GM21367 (cell line): ENCODE measurements at regions not wholly inside any gene's neighbourhood (a gene's known extent, or its start where the extent isn't known, plus 50 kb on each side); places are given as distances from the start of the nearest gene placed in this dataset.

Source experiments
- ATAC-seq: cut with Tn5 transposase; IDR thresholded peaks from one replicate; pipeline ENCODE4 v1.9.1; 2021; ENCODE audit not compliant: unreplicated experiment

GRCh38 chr20:11076434-11077105, 402.8 kb upstream of the JAG1 start:
- no peak for ATAC-seq

- ATAC-seq = no peak
Observed at GRCh38 chr20:11077226-11077625, 403.4 kb upstream of the JAG1 start.

DNA sequence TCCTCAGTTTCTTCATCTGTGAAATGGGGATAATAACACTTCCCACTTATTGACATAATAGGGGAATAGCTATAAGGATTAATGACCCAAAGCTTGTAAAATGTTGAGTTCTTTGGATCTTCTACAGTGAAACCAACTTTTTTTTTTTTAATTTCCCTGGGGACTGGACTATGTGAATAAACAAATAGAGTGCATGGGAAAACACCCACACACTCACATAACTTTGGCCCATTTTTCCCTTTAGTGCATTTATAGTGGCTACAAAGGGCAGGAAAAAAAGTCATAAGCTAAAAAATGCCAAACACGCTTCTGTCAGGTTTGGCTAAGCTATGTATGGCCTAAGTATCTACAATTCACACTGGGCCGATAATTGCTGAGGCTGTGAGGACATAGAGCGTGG, 406.2 kb upstream of the JAG1 start:
- no peak for ATAC-seq

GRCh38 chr20:11080781-11081377, 407.1 kb upstream of the JAG1 start:
- no peak for ATAC-seq

DNA sequence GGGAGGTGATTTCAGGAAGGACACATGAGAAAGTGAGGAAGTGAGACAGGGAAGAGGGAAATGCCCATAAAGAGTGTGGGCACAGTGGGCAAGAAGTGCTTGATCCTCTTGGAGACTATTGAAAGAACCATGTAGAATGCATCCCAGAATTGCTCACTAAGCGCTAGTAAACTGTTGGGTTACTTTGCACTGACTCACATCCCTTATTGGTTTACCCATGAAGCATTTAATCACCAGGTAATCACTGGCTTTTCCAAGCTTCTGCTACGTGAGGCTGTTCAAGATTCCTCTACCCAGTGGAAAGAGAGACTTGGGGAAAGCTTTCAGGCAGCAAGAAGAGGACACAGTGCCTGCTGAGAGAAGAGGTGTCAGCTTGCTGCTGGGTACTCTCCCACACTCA, 410.0 kb upstream of the JAG1 start:
- no peak for ATAC-seq

GRCh38 chr20:11084508-11084907, 410.7 kb upstream of the JAG1 start:
- ATAC-seq = no peak

- no peak for ATAC-seq
Observed at GRCh38 chr20:11086970-11087369, 413.2 kb upstream of the JAG1 start.

GRCh38 chr20:11090751-11091150, 417.0 kb upstream of the JAG1 start:
- ATAC-seq = no peak

DNA sequence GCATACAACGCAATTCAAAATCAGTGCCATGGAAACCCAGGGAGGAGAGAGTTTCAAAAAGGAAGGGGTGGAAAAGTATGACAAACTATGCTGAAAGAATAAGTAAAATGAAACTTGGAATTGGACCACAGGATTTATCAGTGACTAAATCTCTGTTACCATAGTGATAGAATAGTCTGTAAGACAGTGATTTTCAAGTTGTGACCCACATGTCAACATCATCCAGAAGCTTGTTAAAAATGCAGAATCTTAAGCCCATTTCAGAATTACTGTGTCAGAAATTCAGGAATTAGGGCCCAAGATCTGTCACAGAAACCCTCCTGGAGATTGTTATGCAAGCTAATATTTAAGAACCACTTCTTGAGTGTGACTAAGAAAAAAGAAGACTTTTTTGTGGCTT, 417.7 kb upstream of the JAG1 start:
- ATAC-seq = no peak

DNA sequence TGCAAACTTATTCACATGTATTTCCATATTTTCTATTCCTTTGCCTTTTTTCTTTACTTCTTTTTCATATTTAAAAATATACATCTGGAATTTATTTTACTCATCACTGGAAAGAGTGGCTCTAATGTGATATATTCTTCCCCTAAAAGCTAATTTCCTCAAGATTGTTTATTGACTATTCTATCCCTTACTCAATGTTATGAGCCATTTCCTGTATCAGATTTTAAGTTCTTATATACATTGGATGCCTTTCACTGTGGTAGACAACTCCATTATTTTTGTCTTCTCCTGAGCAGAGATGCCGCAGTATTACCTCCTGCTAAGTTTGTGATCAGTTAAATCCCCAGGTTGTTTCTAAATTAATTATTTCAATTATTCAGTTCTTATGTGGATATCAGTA, 418.4 kb upstream of the JAG1 start:
- ATAC-seq = no peak

- ATAC-seq = no peak
Observed at GRCh38 chr20:11094196-11094595, 420.4 kb upstream of the JAG1 start.

DNA sequence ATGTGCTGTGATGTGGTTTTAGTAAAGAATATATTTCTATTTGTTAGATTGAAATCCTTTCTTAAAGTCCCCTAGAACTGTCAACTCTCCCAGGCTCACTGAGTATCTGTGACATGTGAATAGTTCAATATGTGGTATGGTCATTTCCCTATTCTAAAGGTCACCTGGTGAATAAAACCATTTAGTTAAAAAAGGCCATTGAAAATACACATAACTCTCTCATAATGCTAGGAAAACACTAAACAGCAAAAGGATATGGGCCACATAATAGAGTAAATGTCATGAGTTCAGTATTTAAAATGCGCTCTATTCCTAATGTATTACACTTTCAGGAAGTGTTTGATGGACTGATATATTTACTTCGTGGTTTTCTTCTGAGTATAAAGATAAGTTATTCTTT, 420.9 kb upstream of the JAG1 start:
- no peak for ATAC-seq

DNA sequence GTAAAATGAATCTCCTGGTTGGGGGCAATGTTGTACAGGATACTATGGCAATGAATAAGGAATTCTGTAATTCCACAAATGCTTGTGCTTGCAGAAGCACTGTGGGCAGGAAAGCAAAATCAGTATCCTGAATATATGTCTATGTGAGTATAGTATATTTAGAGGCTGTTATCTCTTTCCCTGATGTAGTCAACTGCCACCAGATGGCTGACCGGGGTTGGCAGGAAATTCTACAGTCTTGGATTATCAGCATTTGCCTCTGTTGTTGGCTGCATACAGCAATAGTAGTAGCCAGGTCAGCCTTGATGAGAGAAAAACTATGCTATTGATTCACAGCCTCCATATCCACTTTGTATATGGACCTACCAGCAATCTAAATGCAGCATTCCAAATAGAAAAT, 425.1 kb upstream of the JAG1 start:
- ATAC-seq = no peak

- ATAC-seq = no peak
Observed at GRCh38 chr20:11101243-11101642, 427.4 kb upstream of the JAG1 start.

DNA sequence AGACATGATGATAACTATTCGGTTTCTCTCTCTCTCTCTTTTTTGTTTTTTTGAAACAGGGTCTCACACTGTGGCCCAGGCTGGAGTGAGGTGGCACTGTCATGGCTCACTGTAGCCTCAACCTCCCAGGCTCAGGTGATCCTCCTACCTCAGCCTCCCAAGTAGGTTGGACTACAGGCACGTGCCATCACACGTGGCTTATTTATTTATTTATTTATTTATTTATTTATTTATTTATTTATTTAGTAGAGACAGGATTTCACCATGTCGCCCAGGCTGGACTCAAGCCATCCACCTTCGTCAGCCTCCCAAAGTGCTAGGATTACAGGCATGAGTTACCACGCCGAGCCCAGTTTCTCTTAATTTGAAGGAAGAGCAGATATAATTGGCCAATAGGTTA, 427.9 kb upstream of the JAG1 start:
- no peak for ATAC-seq

GRCh38 chr20:11103866-11104265, 430.1 kb upstream of the JAG1 start:
- no peak for ATAC-seq

- no peak for ATAC-seq
Observed at GRCh38 chr20:11108102-11108810, 434.5 kb upstream of the JAG1 start.

DNA sequence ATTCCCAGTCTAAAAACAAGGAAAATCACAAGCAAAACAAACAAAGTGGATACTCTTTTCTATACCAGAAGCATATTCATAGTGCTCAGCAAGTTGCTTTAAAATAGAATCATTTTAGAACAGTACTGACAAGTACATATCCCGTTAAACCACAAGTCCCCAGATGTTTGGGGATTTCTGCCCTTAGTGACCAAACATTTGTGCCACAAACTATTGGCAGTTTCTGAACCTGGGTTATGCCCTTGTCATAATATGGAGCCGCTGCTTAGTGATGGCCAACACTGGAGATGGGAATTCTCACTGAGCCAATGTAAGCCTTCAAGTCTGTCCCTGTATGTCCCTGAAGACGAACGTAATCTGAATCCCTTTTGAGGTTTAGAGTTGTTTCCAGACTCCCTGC, 436.7 kb upstream of the JAG1 start:
- no peak for ATAC-seq

DNA sequence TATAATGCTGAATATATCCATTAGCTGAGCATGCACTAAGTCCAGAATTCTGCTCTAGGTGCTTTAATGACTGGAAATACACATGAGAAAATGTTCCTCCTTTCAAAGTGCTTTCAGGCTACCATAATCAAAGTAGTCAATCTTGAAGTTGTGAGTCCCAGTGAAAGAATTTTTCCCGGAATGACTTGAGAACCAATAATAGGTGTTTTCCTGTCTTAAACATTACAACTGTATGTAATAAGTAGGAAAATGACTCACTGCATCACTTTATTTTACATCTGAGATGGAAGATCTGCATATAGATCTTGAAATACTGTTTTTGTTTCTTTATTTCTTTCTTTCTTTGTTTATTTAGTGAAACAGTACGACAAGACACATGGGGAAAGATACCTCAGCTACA, 437.4 kb upstream of the JAG1 start:
- ATAC-seq = no peak

DNA sequence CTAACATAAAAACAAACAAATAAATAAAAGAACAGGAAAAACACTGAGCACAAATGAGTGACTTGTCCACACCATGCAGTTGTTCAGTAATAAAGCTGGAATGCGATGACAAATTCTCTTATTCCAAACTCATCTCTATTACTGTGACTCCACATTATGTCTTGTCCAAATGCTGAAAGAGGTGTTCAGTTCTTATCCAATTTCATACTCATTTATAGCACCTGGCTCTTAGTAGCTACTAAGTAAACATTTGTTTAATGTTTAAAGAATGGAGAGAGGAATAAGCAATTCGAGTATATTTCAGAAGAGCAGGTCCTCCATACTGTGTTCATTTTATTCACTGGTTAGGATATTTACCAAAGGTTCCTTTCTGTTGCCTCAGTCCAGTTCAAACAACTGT, 439.0 kb upstream of the JAG1 start:
- ATAC-seq = no peak

DNA sequence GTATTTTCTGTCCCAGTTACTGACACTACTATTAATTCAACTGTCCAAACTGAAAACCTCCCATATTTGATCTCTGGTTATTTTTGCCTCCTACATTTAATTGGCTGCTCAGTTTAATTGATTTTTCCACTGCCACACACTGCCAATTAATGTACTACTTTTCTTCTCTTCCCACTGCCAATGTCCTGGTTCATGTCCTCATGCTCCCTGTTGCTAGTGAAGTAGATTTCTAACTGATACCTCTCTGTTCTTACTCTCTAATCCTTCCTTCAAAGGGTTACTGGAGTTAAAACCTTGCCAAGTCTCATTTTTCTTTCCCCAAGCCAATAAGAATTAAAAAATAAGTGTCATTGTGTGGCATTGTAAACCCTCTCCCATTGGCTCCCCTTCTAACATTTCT, 440.6 kb upstream of the JAG1 start:
- no peak for ATAC-seq

- ATAC-seq = no peak
Observed at GRCh38 chr20:11117808-11118528, 444.2 kb upstream of the JAG1 start.
